Stimulated activated CD4-positive, alpha-beta T cell treated with anti-CD3 and anti-CD28 coated beads, Interleukin-4, amount 100 ng/mL, for 1 hour (primary cell): ENCODE measurements at regions not wholly inside any gene's neighbourhood (a gene's known extent, or its start where the extent isn't known, plus 50 kb on each side); places are given as distances from the start of the nearest gene placed in this dataset.

Experiments
- DNase-seq: peaks from one replicate; pipeline ENCODE4 v3.0.0-alpha.2; 2020

DNA sequence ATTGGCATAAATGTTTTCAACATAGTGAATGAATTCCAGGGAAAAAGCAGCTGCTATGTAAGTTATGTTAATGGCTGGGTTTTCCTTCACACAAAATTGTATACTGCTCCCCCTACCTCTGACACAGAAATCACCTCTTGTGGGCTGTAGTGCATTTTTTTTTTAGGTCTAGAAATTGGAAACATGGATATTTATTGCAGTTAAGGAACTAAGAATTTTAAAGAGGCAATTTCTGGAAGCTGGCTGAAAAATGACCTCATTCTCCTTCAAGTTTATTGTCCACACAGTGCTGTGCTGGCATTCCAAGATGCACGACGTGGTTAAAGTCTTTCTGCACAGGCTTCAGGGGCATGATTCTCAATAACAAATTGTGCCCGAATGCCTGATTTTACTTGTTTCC is 1424.2 kb downstream of the MRPL39 start:
- no peak for DNase-seq

DNA sequence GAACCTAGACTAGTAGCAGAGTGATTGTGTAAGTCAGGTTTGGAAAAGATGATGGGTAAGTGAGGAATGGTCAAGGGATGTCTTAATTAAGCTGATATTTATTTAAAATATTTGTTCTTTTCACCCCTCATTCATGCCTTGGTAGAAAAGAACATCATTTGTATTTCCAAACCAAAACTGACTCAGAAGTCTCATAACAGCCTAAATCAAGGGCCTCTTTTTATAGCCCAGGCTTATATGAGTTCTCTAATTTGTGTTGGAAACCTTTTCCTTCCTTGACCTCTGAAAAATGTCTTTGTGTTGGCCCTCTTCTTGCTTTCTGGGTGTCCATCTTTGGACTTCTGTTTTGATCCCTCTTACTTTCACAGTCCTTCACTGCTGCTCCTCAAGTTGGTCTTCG is 1428.2 kb downstream of the MRPL39 start:
- DNase-seq, result no peak

DNA sequence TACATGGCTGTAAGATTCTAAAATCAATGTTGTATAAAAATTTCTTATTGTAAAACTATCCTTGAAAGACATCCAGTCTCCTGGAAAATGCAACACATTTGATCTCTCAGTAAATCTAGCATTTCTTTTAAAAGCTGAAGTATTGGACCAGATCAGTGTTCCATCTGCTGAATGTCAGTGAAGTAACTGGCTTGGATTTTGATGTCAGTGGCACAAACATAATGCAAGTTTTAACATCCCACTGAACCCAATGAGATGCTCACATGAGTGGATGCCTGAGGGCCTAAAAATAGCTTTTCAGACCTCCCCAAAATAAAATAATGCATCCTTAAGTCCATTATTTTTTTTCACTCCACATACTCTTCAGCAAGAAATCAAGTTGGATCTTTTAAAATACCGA is 1432.2 kb downstream of the MRPL39 start:
- no peak for DNase-seq

DNA sequence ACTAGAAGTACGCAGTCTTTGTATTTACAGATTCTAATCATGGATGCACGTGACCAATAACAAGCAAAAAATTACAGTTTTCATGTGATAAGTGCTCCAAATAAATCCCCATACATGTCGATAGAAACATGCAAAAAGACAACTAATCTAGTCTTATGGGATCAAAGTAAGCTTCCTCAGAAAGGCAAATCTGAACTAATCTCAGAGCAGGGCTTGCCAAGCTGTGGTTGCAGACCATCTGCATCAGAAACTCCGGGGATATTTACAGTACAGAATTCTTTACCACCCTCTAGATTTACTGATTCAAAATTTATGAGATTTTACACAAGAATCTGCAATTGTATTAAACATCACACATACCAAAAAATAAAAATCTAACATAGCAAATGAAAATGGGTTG is 1435.5 kb downstream of the MRPL39 start:
- no peak for DNase-seq

DNA sequence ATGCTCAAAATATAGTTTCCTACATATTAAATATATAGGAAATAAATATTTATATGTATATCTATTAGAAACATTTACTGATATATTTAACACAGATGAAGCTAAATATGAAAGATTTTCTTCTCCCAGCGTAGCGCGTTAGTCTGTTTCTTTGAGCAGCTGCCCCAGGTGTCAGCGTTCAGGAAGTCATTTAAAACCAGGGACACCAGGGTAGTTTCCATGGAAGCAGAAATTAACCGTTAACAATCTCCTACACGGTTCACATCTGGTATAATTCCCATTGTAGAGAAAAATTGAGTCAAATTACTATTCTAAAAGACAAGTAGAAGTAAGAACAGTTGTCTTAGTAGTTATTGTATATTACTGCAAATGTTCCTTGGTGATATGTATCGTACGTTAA is 1443.7 kb downstream of the MRPL39 start:
- DNase-seq, result no peak

DNA sequence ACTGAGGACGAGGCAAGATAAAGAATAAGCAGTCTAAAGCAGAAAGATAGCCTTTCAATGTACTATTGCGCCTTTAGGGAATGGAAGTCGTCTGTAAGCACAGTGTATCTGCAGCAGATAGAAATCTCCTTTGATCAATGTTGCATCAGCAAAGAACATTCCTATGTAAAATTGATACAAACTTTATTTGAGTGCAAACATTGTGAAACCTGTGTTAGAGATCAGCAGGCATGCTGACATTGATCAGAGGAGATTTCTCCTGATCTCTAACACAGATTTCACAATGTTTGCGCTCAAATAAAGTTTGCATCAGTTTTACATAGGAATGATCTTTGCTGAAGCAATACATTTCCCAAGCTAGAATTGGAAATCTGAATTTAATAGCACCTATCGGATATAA is 1446.8 kb downstream of the MRPL39 start:
- DNase-seq, result no peak

DNA sequence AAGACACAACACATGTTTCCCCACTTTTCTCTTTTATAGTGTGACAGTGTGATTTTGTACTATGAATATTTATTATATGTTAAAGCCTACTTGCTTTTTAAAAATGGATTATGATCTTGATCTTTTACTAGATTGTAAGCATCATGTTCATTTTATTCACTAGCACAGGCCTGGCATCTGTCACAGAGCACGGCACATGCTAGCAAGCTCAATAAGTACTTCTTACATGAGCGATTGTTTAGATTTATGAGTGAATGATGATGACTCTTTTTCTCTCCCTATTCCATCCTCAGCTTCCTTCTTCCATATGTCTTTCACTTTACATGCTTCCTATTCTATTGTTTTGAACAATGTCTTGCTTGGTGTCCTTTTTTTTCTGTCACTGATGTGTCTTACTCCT is 1454.1 kb downstream of the MRPL39 start:
- DNase-seq, result no peak

DNA sequence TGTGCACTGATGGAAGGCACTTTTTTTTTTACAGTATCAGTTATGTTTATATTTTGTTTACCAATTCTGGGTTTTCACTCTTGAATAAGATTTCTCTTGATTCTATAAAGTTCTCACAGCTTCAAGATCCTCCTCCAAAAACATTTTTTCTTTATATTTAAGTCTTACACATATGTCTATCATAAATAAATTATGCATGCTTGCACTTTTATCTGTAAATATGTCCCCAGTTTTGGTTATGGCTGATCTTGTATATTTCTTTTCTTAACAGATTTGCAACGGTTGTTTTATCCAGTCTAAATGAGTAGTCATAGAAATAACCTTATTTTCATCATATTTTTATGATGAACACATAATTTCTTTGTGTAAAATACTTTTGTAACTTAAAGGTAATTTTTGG is 1456.5 kb downstream of the MRPL39 start:
- DNase-seq, result no peak

DNA sequence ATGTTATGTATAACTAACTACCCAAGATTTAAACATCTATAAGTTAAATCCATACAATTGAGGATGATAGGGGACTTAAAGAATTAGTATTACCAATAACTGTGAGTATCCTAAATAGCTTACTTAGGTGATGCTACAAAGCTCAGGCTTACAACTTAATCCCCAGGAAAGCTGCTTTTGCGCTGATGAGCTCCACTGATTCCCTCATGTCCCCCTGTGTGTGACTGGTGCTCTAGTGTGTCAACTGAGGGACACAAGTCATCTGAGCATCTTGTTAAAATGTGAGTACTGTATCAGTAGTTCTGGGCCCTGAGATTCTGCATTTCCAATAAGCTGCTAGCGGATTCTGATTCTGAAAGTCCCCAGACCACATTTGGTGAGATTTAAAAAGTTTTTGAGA is 1458.8 kb downstream of the MRPL39 start:
- no peak for DNase-seq

DNA sequence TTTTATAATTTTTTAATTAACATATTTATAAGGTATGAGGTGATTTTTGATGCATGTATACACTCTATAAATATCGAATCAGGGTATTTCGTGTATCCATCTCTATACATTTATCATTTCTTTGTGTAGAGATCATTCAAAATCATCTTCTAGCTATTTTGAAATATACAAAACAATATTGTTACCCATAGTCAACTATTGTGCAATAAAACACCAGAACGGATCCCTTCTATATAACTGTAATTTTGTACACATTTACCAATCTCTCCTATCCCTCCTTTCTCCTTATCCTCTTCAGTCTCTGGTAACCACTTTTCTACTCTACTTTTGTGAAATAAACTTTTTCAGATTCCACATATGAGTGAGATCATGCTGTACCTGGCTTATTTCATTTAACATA is 1459.6 kb downstream of the MRPL39 start:
- DNase-seq, result no peak

DNA sequence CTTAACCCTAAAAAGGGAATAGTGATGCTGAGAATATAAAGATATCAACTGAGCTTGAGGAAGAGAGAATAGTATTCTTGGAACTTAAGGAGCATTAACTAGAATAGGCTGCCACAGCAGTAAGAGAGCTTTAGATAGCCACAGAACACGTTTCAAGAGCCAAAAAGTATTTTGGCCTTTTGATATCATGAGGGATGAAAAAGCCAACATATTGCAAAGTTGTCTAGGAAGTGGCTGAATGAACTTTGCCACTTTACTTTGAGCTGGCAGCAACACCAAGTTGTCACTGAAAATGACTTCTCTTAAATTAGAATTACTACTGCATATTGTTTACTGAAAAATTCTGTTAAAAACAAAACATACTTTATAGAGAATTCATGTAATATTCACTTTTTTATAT is 1476.2 kb downstream of the MRPL39 start:
- DNase-seq, result no peak

DNA sequence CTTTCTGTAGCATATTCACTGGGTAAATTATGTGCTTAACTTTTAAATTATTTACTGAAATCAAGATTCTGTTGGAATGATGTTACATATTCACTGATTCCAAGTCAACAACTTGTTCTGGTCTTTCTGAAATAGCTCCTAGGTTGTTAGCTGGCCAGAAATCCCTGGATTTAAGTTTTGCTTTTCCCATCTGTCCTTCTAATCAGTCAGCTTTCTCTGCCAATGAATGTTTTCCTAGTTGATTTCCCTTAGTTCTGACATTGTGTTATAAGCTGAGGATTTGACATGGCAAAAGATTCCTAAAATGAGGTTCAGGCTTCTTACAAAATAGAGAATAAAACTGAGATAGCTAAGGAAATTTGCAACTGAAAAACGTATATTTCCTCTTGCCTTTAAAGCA is 1479.6 kb downstream of the MRPL39 start:
- DNase-seq, result no peak

DNA sequence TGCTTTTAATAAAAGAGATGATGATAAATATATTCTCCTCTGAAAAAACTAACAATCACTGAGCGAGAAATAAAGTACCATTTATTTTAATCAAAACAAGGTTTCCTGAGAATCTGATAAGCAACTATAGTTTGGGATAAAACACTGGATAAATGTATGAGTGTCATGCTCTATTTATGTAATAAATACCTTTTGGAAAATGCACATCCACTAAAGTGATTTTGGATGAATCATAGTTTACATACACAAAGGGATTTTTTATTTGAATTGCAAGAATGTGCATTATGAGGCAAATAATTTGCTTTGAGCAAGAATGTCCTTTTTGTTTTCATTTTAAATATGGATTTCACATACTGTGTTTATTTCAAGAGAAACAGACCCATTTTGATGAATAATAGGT is 1483.5 kb downstream of the MRPL39 start:
- DNase-seq, result no peak

DNA sequence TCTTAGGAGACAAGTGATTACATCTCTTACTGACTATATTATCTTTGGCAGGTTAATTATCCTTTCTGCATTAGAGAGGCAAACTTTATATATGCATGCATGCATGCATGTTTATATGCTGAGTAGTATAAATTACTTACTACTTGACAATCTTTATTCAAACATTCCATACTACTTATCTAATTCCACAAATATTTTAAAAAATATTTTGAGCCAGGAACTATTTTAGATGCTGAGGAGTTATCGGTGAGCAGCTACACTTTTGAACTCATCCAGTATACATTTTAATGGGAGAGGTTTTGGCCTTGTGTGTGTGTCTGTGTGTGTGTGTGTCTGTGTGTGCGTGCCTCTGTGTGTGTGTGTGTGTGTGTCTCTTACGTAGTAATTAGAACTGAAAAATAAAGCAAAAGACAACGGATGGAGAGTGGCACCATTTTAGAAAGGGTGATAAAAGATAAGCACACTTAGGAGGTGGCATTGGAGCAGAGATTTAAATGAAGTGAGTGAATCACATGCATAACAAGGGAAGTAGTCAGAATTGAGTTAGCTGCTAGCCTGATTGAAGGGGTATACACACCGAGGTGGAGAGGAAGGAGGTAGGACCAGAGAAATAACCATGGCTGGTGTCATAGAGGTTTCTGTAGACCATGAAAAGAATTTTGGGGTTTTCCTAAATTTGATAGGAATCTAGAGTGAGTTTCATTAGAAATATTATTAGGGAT is 1488.4 kb downstream of the MRPL39 start:
- DNase-seq, result no peak

DNA sequence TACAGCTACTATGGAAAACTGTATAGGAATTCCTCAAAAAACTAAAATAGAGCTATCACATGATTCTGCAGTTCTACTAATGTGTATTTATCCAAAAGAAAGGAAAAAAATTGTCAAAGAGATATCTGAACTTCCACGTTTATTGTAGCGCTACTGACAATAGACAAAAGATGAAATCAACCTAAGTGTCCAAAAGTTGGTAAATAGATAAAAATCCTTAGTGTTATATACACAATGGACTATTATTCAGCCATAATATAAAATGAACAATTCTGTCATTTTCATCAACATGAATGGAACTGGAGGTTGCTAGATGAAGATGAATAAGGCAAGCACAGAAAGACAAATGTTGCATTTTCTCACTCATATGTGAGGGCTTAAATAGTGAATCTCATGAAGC is 1492.1 kb downstream of the MRPL39 start:
- DNase-seq, result no peak

DNA sequence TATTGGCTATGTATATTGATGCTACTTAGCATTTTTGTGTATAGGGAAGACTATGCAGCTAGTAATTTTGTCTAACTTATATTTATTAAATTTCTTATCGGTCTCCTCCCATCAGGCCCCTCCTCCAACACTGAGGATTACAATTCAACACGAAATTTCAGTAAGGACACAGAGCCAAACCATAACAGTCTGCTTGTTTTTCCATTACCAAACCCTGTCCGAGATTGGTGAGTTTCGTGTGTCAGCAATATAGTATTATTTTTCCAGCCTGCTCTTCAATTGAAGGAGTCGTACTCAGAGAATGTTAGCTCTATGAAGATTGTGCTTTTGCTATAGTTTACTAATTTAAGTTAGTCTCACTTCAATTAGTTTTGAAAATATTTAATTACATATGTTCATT is 1495.3 kb downstream of the MRPL39 start:
- no peak for DNase-seq

DNA sequence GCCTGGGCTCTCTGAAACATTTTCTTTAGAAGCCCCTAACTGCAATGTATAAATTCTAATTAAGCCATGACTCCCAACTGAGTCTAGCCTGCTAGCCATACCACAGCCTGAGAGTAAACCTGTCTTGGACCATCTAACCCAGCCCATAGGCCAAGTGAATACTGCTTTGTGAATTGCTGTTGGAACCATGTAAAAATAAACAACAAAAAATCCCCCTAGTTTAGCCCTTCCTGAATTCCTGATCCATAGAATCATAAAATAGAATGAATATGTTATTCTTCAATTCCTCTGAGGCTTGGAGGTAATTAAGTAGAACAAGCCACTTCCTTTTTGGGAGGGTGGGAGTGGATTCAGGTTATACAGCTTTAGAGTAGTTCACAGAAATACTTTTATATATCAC is 1496.4 kb downstream of the MRPL39 start:
- no peak for DNase-seq

DNA sequence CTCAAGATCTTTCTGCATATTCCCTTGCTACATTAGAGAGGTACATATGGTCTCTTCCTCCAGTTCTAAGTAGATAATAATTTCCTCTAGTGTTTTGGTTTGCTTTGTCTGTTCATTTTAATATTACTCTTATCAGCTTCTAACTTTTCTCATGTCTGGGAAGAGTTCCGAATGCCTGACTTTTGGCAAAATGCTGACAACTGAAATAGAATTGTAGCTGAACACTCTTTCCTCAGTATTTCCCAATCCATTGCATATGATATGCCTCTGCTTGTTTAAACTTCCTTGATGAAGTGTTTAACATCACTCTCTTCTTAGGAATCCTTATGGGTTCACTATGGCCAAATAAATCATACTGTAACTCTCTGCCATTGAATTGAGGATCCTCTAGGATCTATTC is 1510.1 kb downstream of the MRPL39 start:
- DNase-seq, result no peak

DNA sequence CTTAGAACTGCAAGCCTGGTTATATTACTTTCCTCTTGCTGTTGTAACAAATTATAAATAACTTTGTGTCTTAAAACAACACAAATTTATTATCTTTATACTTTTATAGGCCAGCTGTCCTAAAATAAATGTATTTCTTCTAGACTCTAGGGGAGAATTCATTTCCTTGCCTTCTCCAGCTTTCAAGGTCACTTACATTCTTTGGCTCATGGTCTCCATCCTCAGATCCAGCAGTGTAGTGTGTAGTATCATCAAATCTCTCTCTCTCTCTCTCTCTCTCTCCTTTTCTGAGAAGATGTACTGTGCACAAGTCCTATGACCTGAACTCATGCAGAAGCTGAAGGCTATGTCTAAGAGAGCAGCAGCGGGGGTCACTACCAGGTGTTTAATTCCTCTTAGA is 1510.6 kb downstream of the MRPL39 start:
- DNase-seq, result no peak

DNA sequence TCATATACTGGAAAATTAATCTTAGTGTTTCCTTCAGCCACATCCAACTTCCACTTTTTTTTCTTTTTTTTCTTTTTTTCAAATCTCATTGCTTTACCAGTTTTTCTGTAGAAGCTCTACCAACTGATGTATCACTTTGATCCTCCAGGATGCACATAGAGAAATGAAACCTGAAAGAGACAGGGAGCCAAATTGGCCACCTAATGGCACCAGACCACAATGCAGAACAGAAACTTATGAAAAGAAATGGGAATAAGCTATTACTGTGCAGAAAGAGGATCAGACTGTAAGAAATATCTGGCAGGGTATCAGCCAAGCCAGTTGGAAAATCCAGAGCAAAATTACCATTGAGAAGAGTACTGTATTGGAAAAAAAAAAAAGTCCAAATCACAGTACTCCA is 1514.2 kb downstream of the MRPL39 start:
- DNase-seq, result no peak

DNA sequence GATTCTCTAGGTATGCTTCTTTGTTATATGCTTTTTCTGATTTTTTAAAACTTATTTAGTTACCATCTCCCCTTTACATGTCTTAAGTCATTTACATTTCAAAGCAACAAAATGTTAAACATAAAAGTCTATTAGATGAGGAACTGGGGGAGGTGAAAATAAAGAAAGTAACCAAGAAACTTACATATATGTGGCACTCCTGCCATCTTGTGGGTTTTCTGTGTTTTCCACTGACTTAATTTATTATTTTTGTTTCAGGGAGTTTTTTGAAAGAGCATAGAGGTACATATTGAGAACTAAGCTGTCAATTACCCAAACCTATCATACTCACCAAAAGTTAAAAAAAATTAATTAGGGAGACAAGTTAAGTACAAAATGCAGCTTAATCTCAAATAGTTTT is 1531.1 kb downstream of the MRPL39 start:
- DNase-seq, result no peak

DNA sequence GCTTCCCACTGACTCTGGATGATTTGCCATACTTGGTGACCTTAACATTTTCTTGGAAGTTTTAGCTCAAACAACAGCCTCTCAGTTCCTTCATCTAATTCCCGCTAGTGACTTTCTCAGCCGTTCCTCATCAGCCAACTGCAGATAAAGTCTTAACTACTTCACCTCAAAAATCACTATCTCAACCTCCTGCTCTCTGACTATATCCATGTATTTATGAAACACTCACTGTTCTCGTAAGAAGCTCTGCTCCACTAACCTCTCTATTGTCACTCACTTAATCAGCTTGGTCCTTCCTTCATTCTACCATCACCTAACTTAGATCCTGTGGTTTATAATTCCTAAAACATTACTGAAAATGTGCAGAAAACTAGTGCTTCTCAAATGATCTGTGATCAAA is 1551.6 kb downstream of the MRPL39 start:
- no peak for DNase-seq

DNA sequence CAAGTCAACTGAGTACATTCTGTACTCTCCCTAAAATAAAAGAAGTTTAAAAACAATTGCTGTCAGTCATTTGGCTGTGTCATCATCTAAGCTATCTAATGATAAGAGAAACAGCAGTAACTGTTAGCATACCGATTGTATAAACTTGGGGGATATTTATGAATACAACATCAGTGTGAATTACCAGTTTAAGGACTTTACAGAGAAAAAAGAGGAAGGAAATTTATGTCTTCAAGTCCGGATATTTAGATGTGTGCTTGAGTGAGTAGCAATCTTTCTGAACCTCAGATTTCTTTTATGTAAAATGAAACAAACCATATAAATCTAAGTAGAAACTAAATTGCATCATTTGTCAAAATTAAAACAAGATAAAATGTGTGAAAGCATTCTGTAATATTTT is 1557.0 kb downstream of the MRPL39 start:
- DNase-seq, result no peak

DNA sequence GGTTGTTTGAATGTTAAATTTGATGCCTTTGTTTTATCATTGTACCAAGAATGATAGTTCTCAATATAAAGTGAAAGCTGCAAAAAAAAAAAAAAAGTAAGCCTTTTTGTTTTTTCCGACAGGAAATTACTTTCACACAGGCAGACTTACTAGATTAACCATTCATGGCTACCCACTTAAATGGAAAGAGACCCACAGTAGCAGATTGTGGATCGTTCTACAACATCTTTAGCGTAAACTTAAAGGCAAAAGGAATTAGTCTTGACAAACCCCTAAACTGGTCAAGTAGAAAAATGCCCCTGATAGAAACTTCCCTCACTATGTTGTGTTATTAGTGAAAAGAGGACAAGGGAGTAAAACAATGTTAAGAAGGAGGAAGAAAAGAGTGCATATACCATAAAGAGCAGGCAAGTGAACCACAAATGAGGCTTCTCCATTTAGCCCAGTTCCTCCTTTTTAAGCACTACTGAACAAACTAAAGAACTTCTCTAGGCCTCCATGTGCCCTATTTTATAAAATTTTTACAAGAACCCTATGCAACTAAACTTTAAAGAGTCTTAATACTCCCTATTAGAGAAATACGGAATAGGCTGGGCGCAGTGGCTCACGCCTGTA is 1560.3 kb downstream of the MRPL39 start:
- DNase-seq, result no peak

DNA sequence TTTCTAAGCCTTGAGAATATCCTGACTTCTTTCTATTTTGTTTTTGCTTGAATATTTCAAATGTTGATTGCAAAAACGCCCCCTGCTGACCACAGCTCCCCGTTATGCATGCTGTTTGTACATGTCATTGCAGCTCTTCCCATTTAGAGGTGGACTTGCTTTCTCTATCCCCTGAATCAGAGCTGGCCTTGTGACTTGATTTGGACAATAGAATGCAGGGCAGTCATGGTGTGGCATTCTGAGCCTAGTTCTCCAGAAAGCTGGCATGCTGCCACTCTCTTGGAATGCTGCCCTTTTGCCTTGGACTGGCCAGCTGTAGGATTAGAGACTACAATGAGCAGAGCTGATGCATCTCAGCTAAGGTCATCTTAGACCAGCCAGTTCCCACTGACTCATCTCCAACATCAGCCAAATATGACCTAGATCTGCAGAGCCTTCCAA is 1561.5 kb downstream of the MRPL39 start:
- DNase-seq, result peak; percentile 12
